ENCODE measurements at regions not wholly inside any gene's neighbourhood (a gene's known extent, or its start where the extent isn't known, plus 50 kb on each side); places are given as distances from the start of the nearest gene placed in this dataset.

GRCh38 chr11:119828819-119829218 lies 99.8 kb upstream of the NECTIN1 start:
- intact Hi-C loops (cut with micrococcal nuclease): no loop called here
- peaks cover 27 to 60% of the 10 kb centered on the region in 2 donors for H3K27me3 Mint-ChIP-seq (ENCODE audit: low read depth in 2 of 2)
- no peak for TF ChIP-seq CTCF (IDR thresholded peaks at IDR 0.05)
- no peak overlapping the region for H3K4me3 Mint-ChIP-seq
- no peak overlapping the region for H3K27ac ChIP-seq (ENCODE audit: low read length)
- H3K36me3 Mint-ChIP-seq: no peaks in the 10 kb centered on the region
- H3K36me3 ChIP-seq (ENCODE audit: control insufficient read depth, insufficient read depth, low read length): no peaks in the 10 kb centered on the region
- H3K27me3 ChIP-seq (ENCODE audit: control insufficient read depth, insufficient read depth, low read length): no peaks in the 10 kb centered on the region
- H3K9me3 ChIP-seq (ENCODE audit: control insufficient read depth, insufficient read depth, low read length): no peaks in the 10 kb centered on the region
- H3K9me3 Mint-ChIP-seq: peaks cover 2 to 3% of the 10 kb centered on the region in 2 donors
- no peak overlapping the region for H3K27ac Mint-ChIP-seq
- H3K4me3 ChIP-seq (ENCODE audit: low read length): no peak overlapping the region
- no peak for ATAC-seq
- H3K4me1 ChIP-seq (ENCODE audit: control insufficient read depth, insufficient read depth, low read length): no peaks in the 10 kb centered on the region
- no peaks in the 10 kb centered on the region for H3K4me1 Mint-ChIP-seq
- no peak for DNase-seq
- WGBS (ENCODE audit: insufficient coverage): 62% methylated on average over 2 of the region's 2 CpGs

GRCh38 chr11:119828006-119828405 lies 99.0 kb upstream of the NECTIN1 start:
- no peaks in the 10 kb centered on the region for H3K36me3 ChIP-seq (ENCODE audit: control insufficient read depth, insufficient read depth, low read length)
- 78% methylated on average over 8 of the region's 9 CpGs for WGBS (ENCODE audit: insufficient coverage)
- no peak overlapping the region for H3K4me3 ChIP-seq (ENCODE audit: low read length)
- Mint-ChIP-seq H3K9me3 (peaks cover 2 to 3% of the 10 kb centered on the region in 2 donors), H3K27ac (no peak overlapping the region), H3K27me3 (ENCODE audit: low read depth in 2 of 2) (peaks cover 26 to 64% of the 10 kb centered on the region in 2 donors), H3K4me1 (no peaks in the 10 kb centered on the region), H3K36me3 (no peaks in the 10 kb centered on the region), H3K4me3 (no peak overlapping the region)
- no peaks in the 10 kb centered on the region for H3K4me1 ChIP-seq (ENCODE audit: control insufficient read depth, insufficient read depth, low read length)
- TF ChIP-seq CTCF (IDR thresholded peaks at IDR 0.05): no peak
- H3K27ac ChIP-seq (ENCODE audit: low read length): no peak overlapping the region
- intact Hi-C loops (cut with micrococcal nuclease): no loop called here
- no peaks in the 10 kb centered on the region for H3K27me3 ChIP-seq (ENCODE audit: control insufficient read depth, insufficient read depth, low read length)
- H3K9me3 ChIP-seq (ENCODE audit: control insufficient read depth, insufficient read depth, low read length): no peaks in the 10 kb centered on the region
- DNase-seq (no peak), ATAC-seq (no peak)

GRCh38 chr11:119827113-119827512 lies 98.1 kb upstream of the NECTIN1 start:
- intact Hi-C loops (cut with micrococcal nuclease): no loop called here
- H3K4me3 Mint-ChIP-seq: no peak overlapping the region
- 15% methylated on average over 2 of the region's 2 CpGs for WGBS (ENCODE audit: insufficient coverage)
- Histone ChIP-seq H3K4me1 (ENCODE audit: control insufficient read depth, insufficient read depth, low read length) (no peaks in the 10 kb centered on the region), H3K36me3 (ENCODE audit: control insufficient read depth, insufficient read depth, low read length) (no peaks in the 10 kb centered on the region), H3K27ac (ENCODE audit: low read length) (no peak overlapping the region), H3K27me3 (ENCODE audit: control insufficient read depth, insufficient read depth, low read length) (no peaks in the 10 kb centered on the region), H3K4me3 (ENCODE audit: low read length) (no peak overlapping the region), H3K9me3 (ENCODE audit: control insufficient read depth, insufficient read depth, low read length) (no peaks in the 10 kb centered on the region)
- H3K27ac Mint-ChIP-seq: no peak overlapping the region
- ATAC-seq (no peak), DNase-seq (no peak)
- TF ChIP-seq CTCF (IDR thresholded peaks at IDR 0.05): no peak
- H3K9me3 Mint-ChIP-seq: peaks cover 2 to 3% of the 10 kb centered on the region in 2 donors
- no peaks in the 10 kb centered on the region for H3K4me1 Mint-ChIP-seq
- no peaks in the 10 kb centered on the region for H3K36me3 Mint-ChIP-seq
- H3K27me3 Mint-ChIP-seq (ENCODE audit: low read depth in 2 of 2): peaks cover 23 to 65% of the 10 kb centered on the region in 2 donors

- Histone ChIP-seq H3K9me3 (ENCODE audit: control insufficient read depth, insufficient read depth, low read length) (no peaks in the 10 kb centered on the region), H3K4me3 (ENCODE audit: low read length) (no peak overlapping the region), H3K27ac (ENCODE audit: low read length) (no peak overlapping the region), H3K27me3 (ENCODE audit: control insufficient read depth, insufficient read depth, low read length) (no peaks in the 10 kb centered on the region), H3K4me1 (ENCODE audit: control insufficient read depth, insufficient read depth, low read length) (no peaks in the 10 kb centered on the region), H3K36me3 (ENCODE audit: control insufficient read depth, insufficient read depth, low read length) (no peaks in the 10 kb centered on the region)
- Mint-ChIP-seq H3K27me3 (ENCODE audit: low read depth in 2 of 2) (peaks cover 19 to 56% of the 10 kb centered on the region in 2 donors), H3K4me1 (no peaks in the 10 kb centered on the region), H3K36me3 (no peaks in the 10 kb centered on the region), H3K9me3 (peaks cover 2 to 3% of the 10 kb centered on the region in 2 donors), H3K27ac (no peak overlapping the region), H3K4me3 (no peak overlapping the region)
- no peak for TF ChIP-seq CTCF (IDR thresholded peaks at IDR 0.05)
- ATAC-seq (no peak), DNase-seq (no peak)
- WGBS (ENCODE audit: insufficient coverage): 72% methylated on average over 15 of the region's 15 CpGs
- intact Hi-C loops (cut with micrococcal nuclease): no loop called here
Observed at GRCh38 chr11:119823077-119823476, 94.1 kb upstream of the NECTIN1 start.
